ENCODE measurements at regions not wholly inside any gene's neighbourhood (a gene's known extent, or its start where the extent isn't known, plus 50 kb on each side); places are given as distances from the start of the nearest gene placed in this dataset.
"Not testable (repeated sequence)": the region's sequence is repeated elsewhere in the genome, so short reads cannot be mapped to it uniquely, and the experiment has no call there.

DNA sequence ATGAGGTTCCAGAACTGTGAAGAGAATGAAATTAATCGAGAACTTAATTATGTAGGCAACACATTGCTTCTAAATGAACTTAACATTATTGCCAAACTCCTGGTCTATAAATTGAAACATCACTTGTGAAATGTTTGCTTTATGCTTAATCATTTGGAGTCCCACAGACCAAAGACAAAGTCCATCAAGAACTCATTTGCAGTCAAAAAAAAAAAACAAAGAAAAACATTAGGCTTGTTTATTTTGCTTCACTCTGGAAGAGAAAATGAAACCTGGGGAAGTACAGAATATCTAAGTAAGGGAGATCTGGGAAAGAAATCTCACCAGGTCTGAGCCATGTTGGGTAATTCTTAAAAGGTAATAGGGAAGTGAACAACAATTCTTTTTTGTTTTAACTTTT lies 1363.5 kb upstream of the DDX18 start:
- DNase-seq (ENCODE audit: low read depth), result no peak
- in situ Hi-C loops (cut with HindIII; ENCODE audit: low pct_unique_long_range_greater_than_20kb, low sequenced_read_pairs), result no loop called here

DNA sequence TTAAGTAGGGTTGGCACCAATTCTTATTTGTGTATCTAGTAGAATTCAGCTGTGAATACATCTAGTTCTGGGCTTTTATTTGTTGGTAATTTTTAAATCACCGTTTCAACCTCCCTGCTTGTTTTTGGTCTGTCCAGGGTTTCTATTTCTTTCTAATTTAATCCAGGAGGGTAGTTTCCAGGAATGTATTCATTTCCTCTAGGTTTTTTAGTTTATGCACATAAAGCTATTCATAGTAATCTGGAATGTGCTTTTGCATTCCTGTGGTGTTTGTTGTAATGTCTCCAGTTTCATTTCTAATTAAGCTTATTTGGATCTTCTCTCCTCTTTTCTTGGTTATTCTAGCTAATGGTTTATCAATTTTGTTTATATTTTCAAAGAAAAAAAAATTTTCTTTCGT lies 1361.8 kb upstream of the DDX18 start:
- no peak for DNase-seq (ENCODE audit: low read depth)
- in situ Hi-C loops (cut with HindIII; ENCODE audit: low pct_unique_long_range_greater_than_20kb, low sequenced_read_pairs), result no loop called here

DNA sequence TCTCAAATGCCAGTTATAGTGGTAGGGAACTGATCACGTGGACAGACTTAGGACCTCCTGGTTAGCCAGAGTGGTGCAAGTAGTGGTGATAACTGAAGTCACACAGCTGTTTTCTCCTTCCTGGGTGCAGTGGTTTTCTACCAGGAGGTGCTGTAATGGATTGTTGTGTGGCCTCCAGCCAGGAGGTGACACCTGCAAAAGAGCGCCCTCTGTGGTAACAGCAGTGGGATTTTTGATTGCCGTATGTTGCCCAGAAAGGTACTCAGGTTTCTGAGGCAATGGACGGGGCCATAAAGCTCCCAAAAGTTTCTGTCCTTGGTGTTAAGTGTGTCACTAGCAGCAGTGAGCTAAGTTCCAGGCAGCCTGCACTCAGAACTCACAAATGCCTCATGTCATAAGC lies 1358.1 kb upstream of the DDX18 start:
- in situ Hi-C loops (cut with HindIII; ENCODE audit: low pct_unique_long_range_greater_than_20kb, low sequenced_read_pairs), result no loop called here
- DNase-seq (ENCODE audit: low read depth), result no peak

DNA sequence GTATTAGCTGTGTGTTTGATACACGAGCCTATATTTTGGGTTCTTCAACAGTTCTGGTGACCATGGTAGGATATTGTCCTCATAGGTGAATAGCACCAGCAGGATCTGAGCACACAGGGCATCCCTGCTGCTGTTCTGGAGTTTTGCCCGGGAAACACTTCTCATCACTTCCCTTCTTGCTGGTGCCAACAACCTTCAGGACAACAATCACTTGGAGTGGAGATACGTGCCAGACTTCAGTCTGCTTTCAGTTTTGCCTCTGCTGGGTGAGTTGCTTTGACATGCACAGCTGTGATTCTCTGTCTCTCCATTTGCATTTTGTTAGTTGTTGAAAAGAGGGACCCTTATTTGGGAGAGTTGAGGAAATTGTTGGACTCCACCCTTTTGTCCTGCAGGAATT lies 1347.2 kb upstream of the DDX18 start:
- in situ Hi-C loops (cut with HindIII; ENCODE audit: low pct_unique_long_range_greater_than_20kb, low sequenced_read_pairs), result no loop called here
- DNase-seq (ENCODE audit: low read depth), result no peak

DNA sequence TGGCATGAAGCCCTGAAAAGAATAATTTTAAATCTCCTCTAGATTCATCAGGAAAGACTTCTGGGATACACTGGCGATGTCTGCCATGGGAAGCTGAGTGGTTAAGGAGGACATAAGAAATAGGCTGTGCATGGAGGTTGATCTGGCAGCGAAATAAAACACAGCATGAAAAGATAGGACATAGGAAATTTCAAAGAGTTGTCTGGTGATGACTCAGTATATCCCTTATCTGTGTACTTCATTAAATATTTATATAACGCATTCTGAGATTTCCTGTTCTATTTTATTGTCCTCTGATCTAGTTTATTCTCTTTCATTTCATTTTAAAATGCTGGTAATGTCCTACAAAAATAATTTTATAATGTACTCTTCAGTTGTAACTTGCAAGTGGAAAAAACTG lies 1337.3 kb upstream of the DDX18 start:
- no peak for DNase-seq (ENCODE audit: low read depth)
- in situ Hi-C loops (cut with HindIII; ENCODE audit: low pct_unique_long_range_greater_than_20kb, low sequenced_read_pairs), result no loop called here

DNA sequence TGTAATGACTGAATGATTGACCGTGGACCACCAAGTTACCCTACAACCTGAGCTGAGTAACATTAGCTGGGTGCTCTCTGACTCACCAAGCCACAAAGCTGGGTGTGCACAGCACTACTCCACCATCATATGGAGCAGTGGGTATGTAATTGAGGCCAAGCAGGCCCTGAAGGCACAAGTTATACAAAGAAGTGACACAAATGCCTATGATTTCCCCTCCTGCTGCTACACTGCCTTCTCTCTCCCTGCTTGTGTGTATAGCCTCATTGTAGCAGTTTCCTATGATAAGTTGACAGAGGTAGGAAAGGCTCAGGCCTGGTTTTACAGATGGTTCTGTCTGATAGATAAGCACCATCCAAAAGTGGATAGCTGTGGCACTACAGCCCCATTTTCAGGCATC lies 1327.2 kb upstream of the DDX18 start:
- peak; percentile 27 for DNase-seq (ENCODE audit: low read depth)
- in situ Hi-C loops (cut with HindIII; ENCODE audit: low pct_unique_long_range_greater_than_20kb, low sequenced_read_pairs), result no loop called here

DNA sequence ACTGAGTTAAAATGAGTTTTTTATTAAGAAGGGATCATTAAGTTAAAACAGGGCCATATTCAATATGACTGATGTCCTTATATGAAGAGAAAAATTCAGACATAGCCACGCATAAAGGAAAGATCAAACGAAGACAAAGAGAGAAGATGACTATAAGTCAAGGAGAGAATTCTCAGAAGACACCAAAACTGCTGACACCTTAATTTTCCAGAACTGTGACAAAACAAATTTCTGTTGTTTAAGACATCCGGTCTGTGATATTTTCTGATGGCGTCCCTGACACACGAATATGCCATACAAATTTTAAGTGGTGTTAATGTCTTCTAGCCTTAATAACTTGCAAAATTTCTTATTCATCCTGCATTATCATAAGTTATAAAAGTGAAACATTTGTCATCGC lies 1325.2 kb upstream of the DDX18 start:
- in situ Hi-C loops (cut with HindIII; ENCODE audit: low pct_unique_long_range_greater_than_20kb, low sequenced_read_pairs), result no loop called here
- no peak for DNase-seq (ENCODE audit: low read depth)

DNA sequence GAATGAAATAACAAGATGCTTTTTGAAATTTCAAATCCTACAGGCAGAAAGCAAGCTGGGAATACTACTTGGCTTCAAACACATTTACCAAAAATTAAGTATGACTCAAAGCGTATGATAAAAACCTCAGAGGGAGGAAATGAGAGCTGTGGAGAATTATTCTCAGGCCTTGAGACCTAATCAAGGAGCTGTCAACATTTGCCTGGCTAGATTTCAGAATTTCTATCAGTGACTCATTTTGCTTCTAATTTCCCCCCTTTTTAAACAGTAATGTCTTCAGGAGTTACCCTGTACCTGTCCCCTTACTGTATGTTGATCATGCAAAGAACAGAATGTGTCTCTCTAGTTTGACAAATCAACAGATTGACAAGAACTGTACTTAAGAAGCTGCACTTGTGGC lies 1324.5 kb upstream of the DDX18 start:
- DNase-seq (ENCODE audit: low read depth), result no peak
- in situ Hi-C loops (cut with HindIII; ENCODE audit: low pct_unique_long_range_greater_than_20kb, low sequenced_read_pairs), result no loop called here

DNA sequence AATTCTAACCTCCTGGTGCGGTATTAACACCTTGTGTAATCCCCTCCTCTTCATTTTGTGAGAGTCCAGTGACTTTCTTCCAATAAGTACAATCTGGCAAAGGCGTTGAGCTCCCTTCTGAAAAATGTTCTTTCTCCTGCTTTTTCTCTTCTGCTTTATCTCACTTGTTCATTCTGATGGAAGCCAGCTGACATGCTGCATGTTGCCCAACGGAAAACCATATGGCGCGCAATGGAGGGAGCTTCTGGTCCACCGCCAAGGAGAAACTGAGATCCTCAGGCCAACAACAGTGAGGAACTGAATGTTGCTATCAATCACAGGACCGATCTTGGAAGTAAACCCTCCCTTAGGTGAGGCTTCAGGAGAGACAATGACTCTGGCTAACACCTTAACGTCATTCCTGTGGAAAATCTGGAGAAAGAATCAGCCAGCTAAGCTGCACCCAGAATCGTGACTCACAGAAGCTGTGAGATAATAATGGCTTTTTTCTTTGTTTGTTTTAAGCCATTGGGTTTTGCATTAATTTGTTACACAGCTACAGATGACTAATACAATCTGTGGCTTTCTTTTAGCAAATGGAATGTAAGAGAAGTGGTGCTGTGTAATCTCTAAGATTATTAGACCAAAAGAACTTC lies 1323.9 kb upstream of the DDX18 start:
- peak; percentile 75 for DNase-seq (ENCODE audit: low read depth)
- in situ Hi-C loops (cut with HindIII; ENCODE audit: low pct_unique_long_range_greater_than_20kb, low sequenced_read_pairs), result no loop called here

DNA sequence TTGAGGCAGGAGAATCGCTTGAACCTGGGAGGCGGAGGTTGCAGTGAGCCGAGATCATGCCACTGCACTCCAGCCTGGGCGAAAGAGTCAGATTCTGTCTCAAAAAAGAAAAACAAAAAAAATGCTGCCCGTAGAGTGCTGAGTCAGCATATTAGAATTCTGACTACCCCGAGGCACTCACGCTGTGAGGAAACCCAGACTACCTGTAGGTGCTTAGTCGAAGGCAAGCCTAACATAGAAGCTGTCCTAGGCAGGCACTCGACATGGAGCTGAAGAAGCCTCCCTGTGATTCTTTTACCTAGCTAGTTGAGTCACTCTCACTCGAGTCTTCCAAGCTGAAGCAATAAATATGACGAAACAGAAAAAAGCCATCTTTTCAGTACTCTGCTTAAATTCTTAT lies 1323.2 kb upstream of the DDX18 start:
- peak; percentile 53 for DNase-seq (ENCODE audit: low read depth)
- in situ Hi-C loops (cut with HindIII; ENCODE audit: low pct_unique_long_range_greater_than_20kb, low sequenced_read_pairs), result no loop called here

DNA sequence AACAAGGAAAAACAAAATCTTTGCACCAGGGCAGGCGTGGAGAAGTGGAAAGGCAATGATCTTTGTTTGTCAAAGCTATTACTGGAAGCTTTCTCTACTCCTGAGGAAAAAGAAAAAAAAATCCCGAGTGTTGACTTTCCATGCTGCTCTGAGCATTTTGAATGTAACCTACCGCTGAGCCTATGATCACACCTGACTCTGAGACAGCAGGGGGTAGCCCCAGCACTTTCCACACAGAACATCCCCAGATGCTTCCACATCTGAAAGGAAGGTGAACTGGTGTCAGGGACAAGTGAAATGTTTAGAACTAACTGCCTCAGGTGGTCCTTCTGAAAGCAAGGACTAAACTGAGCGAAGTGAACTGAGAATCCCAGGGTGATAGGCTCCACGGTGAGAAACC lies 1315.1 kb upstream of the DDX18 start:
- in situ Hi-C loops (cut with HindIII; ENCODE audit: low pct_unique_long_range_greater_than_20kb, low sequenced_read_pairs), result no loop called here
- DNase-seq (ENCODE audit: low read depth), result no peak

DNA sequence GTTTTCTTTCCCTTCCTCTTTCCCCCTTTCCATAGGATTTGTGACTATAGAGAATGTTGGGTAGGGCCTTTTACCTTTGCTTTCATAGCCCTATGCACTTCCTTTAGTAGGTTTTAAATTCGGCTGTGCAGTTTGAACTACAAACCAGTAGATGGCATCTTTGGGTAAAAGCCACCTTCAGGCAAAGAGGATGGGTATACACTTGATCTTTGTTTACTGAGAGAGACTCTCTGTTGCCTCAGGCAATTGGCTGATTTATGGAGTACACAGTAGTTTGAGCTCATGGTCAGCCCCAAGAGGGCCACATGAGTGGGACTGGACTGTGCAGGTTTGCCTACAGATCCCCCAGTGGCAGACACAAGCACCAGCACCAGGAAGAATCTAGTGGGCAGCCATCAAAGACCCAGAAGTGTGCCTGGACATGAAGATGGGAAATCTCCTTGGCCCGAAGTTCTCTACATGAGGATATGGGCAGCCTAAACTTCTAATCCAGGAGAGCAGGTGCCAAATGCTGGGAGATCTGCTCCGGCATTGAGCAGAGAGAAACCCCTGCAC lies 1304.3 kb upstream of the DDX18 start:
- peak; percentile 37 for DNase-seq (ENCODE audit: low read depth)
- in situ Hi-C loops (cut with HindIII; ENCODE audit: low pct_unique_long_range_greater_than_20kb, low sequenced_read_pairs), result no loop called here

DNA sequence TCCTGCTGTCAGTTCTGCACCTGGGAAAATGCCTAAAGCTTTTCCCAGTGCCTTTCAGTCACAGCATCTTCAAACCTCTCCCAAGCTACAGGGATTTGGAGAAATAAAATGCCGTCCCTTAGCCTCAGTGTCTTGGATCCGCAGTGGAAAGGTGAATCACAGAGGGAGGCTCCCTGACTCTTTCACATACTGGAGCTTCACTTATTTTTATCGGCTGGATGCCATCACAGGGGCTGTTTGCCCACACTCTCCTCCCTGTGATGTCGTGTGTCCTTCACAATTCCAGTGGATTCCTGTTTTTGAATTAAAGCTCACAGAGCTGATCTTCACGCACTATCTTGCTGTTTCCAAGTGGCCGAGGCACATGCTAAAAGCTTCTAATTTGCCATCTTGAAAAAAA lies 1303.1 kb upstream of the DDX18 start:
- in situ Hi-C loops (cut with HindIII; ENCODE audit: low pct_unique_long_range_greater_than_20kb, low sequenced_read_pairs), result no loop called here
- DNase-seq (ENCODE audit: low read depth), result no peak

DNA sequence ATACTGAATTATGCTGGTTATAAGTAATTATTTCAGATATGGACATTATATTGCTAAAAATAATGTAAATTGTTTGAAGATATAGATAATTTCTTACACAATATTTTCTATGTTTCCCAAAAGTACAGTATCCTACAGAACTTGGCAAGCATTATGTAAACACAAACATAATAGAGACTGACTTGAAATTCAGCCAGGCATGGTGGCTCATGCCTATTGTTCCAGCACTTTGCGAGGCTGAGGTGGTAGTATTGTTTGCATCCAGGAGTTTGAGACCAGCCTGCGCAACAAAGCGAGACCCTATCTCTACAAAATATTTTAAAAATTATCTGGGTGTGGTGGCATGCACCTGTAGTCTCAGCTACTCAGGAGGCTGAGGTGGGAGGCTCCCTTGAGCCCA lies 1300.5 kb upstream of the DDX18 start:
- in situ Hi-C loops (cut with HindIII; ENCODE audit: low pct_unique_long_range_greater_than_20kb, low sequenced_read_pairs), result no loop called here
- DNase-seq (ENCODE audit: low read depth), result no peak

DNA sequence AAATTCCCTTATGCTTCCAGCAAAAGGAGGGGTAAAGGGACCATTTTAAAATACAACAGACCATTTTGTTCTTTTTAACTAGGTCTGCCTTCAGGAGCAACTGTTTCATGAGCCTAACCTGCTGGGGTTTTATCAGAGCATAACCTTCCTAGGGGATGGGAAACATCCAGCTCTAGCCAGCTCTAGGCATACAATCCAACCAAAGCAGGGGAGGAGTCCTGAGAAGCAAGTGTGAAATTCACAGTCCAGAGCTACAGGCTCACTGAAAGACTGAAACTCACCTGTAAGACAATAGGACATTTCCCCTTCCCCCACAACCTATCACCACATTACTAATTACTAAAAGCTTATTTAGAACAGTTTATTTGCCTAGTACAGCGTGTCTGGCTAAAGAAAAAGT lies 1296.6 kb upstream of the DDX18 start:
- no peak for DNase-seq (ENCODE audit: low read depth)
- in situ Hi-C loops (cut with HindIII; ENCODE audit: low pct_unique_long_range_greater_than_20kb, low sequenced_read_pairs), result no loop called here

DNA sequence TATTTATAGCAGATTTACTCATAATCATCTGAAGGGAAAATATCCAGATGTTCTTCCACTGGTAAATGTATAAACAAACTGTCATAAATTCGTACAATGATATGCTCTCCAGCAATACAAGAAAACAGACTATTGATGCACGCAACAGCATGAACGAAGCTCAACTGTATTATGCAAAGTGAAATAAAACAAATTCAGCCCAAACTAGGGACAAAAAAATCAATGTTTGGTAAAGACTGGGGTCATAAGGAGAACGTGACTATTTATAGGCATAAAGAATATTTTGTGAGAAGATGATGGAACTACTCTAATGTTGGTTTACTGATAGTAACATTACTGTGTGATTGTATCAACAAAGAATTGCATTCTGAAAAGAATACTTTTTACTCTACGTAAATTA lies 1276.7 kb upstream of the DDX18 start:
- in situ Hi-C loops (cut with HindIII; ENCODE audit: low pct_unique_long_range_greater_than_20kb, low sequenced_read_pairs), result no loop called here
- DNase-seq (ENCODE audit: low read depth), result no peak

DNA sequence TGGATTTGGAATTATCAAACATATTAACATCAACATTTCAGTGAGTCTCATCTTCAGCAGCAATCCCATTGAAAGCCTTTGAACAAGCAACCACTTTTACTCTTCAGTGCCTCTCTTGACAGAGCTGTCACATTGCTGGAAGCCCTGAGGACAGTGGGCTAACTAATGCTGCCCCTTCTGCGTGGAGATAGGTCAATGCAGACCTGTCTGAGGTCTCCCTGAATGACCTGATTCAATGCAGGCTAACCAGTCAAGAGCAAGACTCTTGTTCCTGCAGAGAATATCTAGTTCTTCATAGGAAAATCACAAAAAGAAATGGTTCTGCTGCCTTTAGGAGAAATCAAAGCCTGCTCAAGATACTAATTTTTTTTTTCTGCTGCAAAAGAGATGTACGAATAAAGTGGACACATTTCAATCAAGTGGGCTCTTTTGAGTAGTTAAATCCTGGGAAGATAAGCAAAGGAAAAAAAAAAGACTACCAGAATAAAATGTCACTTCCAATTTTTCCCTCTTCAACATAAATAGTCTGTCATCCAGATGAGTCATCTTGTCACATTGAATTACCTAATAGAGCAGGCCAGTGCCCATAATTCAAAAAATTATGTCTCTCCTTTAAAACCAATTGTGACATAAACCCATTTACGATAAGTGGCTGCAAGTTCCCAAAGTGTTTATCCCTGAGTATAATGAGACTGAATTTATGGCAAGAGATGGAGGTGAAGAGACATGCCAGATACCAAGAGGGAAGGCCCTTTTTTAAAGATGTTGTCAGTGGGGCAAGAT lies 1269.0 kb upstream of the DDX18 start:
- in situ Hi-C loops (cut with HindIII; ENCODE audit: low pct_unique_long_range_greater_than_20kb, low sequenced_read_pairs), result no loop called here
- no peak for DNase-seq (ENCODE audit: low read depth)

DNA sequence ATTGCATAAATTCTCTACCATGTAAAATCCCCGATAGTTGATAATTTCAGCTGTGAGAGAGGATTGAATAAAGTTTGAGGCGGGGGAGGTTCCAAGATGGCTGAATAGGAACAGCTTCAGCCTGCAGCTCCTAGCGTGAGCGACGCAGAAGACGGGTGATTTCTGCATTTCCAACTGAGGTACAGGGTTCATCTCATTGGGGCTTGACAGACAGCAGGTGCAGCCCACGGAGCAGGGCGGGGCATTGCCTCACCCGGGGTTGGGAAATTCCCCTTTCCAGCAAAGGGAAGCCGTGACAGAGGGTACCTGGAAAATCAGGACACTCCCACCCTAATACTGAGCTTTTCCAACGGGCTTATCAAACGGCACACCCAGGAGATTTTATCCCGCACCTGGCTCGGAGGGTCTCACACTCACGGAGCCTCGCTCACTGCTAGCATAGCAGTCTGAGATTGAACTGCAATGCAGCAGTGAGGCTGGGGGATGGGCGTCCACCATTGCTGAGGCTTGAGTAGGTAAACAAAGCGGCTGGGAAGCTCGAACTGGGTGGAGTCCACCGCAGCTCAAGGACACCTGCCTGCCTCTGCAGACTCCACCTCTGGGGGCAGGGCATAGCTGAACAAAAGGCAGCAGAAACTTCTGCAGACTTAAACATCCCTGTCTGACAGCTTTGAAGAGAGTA lies 1261.6 kb upstream of the DDX18 start:
- DNase-seq (ENCODE audit: low read depth); in situ Hi-C loops (cut with HindIII; ENCODE audit: low pct_unique_long_range_greater_than_20kb, low sequenced_read_pairs): not testable (repeated sequence)

DNA sequence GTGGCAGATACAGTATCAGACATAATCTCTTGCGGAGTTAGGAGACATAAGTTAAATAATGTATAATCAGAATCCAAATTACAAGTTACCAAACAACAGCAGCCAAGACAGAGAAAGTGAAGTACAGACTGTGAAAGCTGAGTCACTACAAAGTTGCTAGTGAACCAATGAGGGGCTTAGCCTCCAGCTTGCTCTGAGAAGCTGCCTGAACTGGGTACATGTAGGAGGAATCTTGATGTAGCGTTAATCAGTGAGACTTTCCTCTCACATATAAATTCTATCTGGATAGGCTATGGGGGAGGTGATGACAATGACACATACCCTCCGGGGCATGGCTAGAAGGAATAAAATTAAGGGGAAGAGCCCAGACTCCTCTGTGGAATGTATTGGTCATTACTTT lies 1234.3 kb upstream of the DDX18 start:
- in situ Hi-C loops (cut with HindIII; ENCODE audit: low pct_unique_long_range_greater_than_20kb, low sequenced_read_pairs), result no loop called here

More for the DNA sequence above, 1234.3 kb upstream of the DDX18 start:
- no peak for DNase-seq (ENCODE audit: low read depth)

Data from Caki2 (cell line).